SU-DHL-6 (cell line): ENCODE measurements at regions not wholly inside any gene's neighbourhood (a gene's known extent, or its start where the extent isn't known, plus 50 kb on each side); places are given as distances from the start of the nearest gene placed in this dataset.

Experiments
- H2AFZ ChIP-seq: fragments of 200-600 bp; sonication (generic); 2 replicates; pipeline ENCODE4 v1.6.1; 2014; ENCODE audit warnings: low read depth, mild to moderate bottlenecking, moderate library complexity, mixed read lengths, antibody characterized with exemption, low read length; ENCODE audit not compliant: severe bottlenecking
- H3F3A ChIP-seq: fragments of 200-600 bp; shearing (Covaris generic); 2 replicates; pipeline ENCODE4 v1.6.0; 2016; ENCODE audit warnings: antibody characterized with exemption, mild to moderate bottlenecking; ENCODE audit not compliant: insufficient read depth
- H3K27ac ChIP-seq: fragments of 200-600 bp; sonication (generic); 2 replicates; pipeline ENCODE4 v1.5.1; 2016; ENCODE audit warnings: low read depth, mild to moderate bottlenecking, low read length, moderate library complexity, mixed read lengths
- H3K27me3 ChIP-seq: fragments of 200-600 bp; sonication (generic), shearing (Covaris generic); 2 replicates; pipeline ENCODE4 v1.6.0; 2014; ENCODE audit warnings: mild to moderate bottlenecking, low read length
- H3K36me3 ChIP-seq: fragments of 200-600 bp; sonication (generic); 2 replicates; pipeline ENCODE4 v1.6.1; 2014; ENCODE audit warnings: mild to moderate bottlenecking, low read length, mixed read lengths
- H3K4me2 ChIP-seq: fragments of 300-600, 200-600 bp; shearing (Covaris generic), sonication (generic); 2 replicates; pipeline ENCODE4 v1.6.0; 2014; ENCODE audit warnings: low read length, low read depth, mild to moderate bottlenecking; ENCODE audit not compliant: poor library complexity, severe bottlenecking
- H3K4me3 ChIP-seq: fragments of 200-600 bp; sonication (generic); 2 replicates; pipeline ENCODE4 v1.5.1; 2014; ENCODE audit warnings: antibody characterized with exemption, low read length, mild to moderate bottlenecking, mixed read lengths; ENCODE audit not compliant: insufficient read depth, poor library complexity, severe bottlenecking
- H3K79me2 ChIP-seq: fragments of 200-600 bp; sonication (generic); 2 replicates; pipeline ENCODE4 v1.6.1; 2014; ENCODE audit warnings: mild to moderate bottlenecking, low read length, moderate library complexity; ENCODE audit not compliant: insufficient read depth
- H3K9ac ChIP-seq: fragments of 200-600 bp; sonication (generic); 2 replicates; pipeline ENCODE4 v1.7.0; 2014; ENCODE audit warnings: mild to moderate bottlenecking, low read length
- H3K9me2 ChIP-seq: fragments of 200-600 bp; sonication (generic); replicated peaks from 2 replicates; pipeline ENCODE4 v1.6.1; 2014; ENCODE audit warnings: low read length; ENCODE audit not compliant: insufficient read depth
- H3K9me3 ChIP-seq: fragments of 200-600 bp; sonication (generic); 2 replicates; pipeline ENCODE4 v1.6.1; 2014; ENCODE audit warnings: low read length, mixed read lengths; ENCODE audit not compliant: insufficient read depth
- H4K20me1 ChIP-seq: fragments of 200-600 bp; sonication (generic); 2 replicates; pipeline ENCODE4 v1.6.1; 2014; ENCODE audit warnings: low read depth, mild to moderate bottlenecking, antibody characterized with exemption, low read length, moderate library complexity, mixed read lengths
- CTCF ChIP-seq: fragments of 200-600 bp; sonication (generic); IDR thresholded peaks from one replicate; pipeline ENCODE4 v1.5.1; 2017; ENCODE audit warnings: antibody characterized with exemption, mild to moderate bottlenecking, low read length, moderate library complexity; ENCODE audit not compliant: insufficient read depth, poor library complexity, severe bottlenecking
- EZH2phosphoT487 ChIP-seq: fragments of 200-600 bp; sonication (generic), shearing (Covaris generic); conservative IDR thresholded peaks from 2 replicates; pipeline ENCODE4 v1.6.1; 2018; ENCODE audit warnings: mild to moderate bottlenecking, antibody characterized with exemption, low read length, moderate library complexity, mixed read lengths

GRCh38 chr15:31434588-31435260, 108.1 kb downstream of the KLF13 start:
- peak overlapping the region; percentile 72 for H3K4me2 ChIP-seq
- H3K27me3 ChIP-seq = no peaks in the 10 kb centered on the region
- H3K79me2 ChIP-seq = no peaks in the 10 kb centered on the region
- no peaks in the 10 kb centered on the region for H3K9me3 ChIP-seq
- H3K9me2 ChIP-seq = no peaks in the 10 kb centered on the region
- H3K9ac ChIP-seq = peak overlapping the region; percentile 36
- H3K27ac ChIP-seq = peak overlapping the region; percentile 74
- peaks cover 4% of the 10 kb centered on the region; the same call in 1 of the 2 replicates for H3F3A ChIP-seq
- no peaks in the 10 kb centered on the region for H3K36me3 ChIP-seq
- TF ChIP-seq CTCF = no peak
- TF ChIP-seq EZH2phosphoT487 = no peak
- H2AFZ ChIP-seq = peak overlapping the region; percentile 96
- peak overlapping the region; percentile 27 for H3K4me3 ChIP-seq
- H4K20me1 ChIP-seq = no peaks in the 10 kb centered on the region

- Histone ChIP-seq H3K27ac (peak overlapping the region; percentile 74), H2AFZ (peak overlapping the region; percentile 96), H3K4me3 (peak overlapping the region; percentile 27)
Observed at GRCh38 chr15:31435261-31435911, 108.8 kb downstream of the KLF13 start.

DNA sequence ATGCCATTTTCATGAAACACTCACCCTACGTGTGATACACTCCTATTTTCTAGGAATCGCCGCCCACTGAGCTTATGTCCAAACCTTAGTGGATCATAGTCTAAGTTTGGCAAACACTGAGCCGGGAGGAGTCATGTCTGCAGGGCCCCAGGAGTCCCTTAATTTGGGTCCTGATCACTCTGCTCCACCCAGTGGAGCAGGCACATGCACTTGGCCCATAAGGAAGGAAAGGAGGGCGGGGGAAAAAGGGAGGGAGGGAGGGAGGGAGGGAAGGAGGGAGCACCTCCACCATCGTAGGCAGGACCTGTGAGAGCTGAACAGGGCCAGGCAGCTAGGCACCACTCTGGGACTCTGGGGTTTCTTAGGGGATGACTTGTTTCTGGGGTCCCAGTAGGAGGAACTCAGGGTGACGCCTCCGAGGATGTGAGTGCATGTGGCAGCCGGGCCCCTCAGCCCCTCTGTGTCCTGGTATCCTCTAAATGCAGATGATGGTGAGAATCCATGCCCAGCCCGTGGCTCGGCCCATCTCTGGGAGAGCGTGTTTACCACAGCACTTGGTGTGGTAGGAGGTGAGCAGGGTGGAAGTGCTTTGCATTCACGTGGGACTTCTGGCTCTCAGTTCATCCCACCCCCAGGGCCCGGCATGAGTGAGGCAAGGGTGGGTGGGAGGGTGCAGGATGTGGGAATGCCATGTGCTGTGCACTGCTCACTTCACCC, 109.4 kb downstream of the KLF13 start:
- H3K9me3 ChIP-seq = no peaks in the 10 kb centered on the region
- peak overlapping the region; percentile 96 for H2AFZ ChIP-seq
- peak overlapping the region; percentile 74 for H3K27ac ChIP-seq
- peaks cover 4% of the 10 kb centered on the region; the same call in 1 of the 2 replicates for H3F3A ChIP-seq
- peak overlapping the region; percentile 72 for H3K4me2 ChIP-seq
- no peak overlapping the region for H3K4me3 ChIP-seq
- H4K20me1 ChIP-seq = no peaks in the 10 kb centered on the region
- no peaks in the 10 kb centered on the region for H3K36me3 ChIP-seq
- H3K27me3 ChIP-seq = no peaks in the 10 kb centered on the region
- no peak for TF ChIP-seq CTCF
- peak overlapping the region; percentile 36; the same call in 1 of the 2 replicates for H3K9ac ChIP-seq
- H3K9me2 ChIP-seq = no peaks in the 10 kb centered on the region
- no peaks in the 10 kb centered on the region for H3K79me2 ChIP-seq

More at GRCh38 chr15:31435261-31435911, 108.8 kb downstream of the KLF13 start:
- H3K9ac ChIP-seq = peak overlapping the region; percentile 36
- H3F3A ChIP-seq = peaks cover 4% of the 10 kb centered on the region; the same call in 1 of the 2 replicates
- H4K20me1 ChIP-seq = no peaks in the 10 kb centered on the region
- H3K79me2 ChIP-seq = no peaks in the 10 kb centered on the region
- no peaks in the 10 kb centered on the region for H3K27me3 ChIP-seq
- H3K9me2 ChIP-seq = no peaks in the 10 kb centered on the region
- H3K4me2 ChIP-seq = peak overlapping the region; percentile 72
- TF ChIP-seq EZH2phosphoT487 (no peak), CTCF (peak; percentile 84)
- no peaks in the 10 kb centered on the region for H3K36me3 ChIP-seq
- H3K9me3 ChIP-seq = no peaks in the 10 kb centered on the region
